Neural progenitor cell (in vitro differentiated cells): ENCODE measurements at regions not wholly inside any gene's neighbourhood (a gene's known extent, or its start where the extent isn't known, plus 50 kb on each side); places are given as distances from the start of the nearest gene placed in this dataset.

ENCODE experiments used
- EZH2 ChIP-seq: fragments of 200-600 bp; sonication (generic); IDR thresholded peaks from 2 replicates; pipeline ENCODE4 v1.6.1; 2017; ENCODE audit warnings: antibody characterized with exemption, mild to moderate bottlenecking, moderate library complexity
- TF ChIP-seq, protein P1 (sequence below): fragments of 200-600 bp; sonication (generic); IDR thresholded peaks from 2 replicates; pipeline ENCODE4 v1.5.1; 2017; ENCODE audit warnings: antibody characterized with exemption, mild to moderate bottlenecking

DNA sequence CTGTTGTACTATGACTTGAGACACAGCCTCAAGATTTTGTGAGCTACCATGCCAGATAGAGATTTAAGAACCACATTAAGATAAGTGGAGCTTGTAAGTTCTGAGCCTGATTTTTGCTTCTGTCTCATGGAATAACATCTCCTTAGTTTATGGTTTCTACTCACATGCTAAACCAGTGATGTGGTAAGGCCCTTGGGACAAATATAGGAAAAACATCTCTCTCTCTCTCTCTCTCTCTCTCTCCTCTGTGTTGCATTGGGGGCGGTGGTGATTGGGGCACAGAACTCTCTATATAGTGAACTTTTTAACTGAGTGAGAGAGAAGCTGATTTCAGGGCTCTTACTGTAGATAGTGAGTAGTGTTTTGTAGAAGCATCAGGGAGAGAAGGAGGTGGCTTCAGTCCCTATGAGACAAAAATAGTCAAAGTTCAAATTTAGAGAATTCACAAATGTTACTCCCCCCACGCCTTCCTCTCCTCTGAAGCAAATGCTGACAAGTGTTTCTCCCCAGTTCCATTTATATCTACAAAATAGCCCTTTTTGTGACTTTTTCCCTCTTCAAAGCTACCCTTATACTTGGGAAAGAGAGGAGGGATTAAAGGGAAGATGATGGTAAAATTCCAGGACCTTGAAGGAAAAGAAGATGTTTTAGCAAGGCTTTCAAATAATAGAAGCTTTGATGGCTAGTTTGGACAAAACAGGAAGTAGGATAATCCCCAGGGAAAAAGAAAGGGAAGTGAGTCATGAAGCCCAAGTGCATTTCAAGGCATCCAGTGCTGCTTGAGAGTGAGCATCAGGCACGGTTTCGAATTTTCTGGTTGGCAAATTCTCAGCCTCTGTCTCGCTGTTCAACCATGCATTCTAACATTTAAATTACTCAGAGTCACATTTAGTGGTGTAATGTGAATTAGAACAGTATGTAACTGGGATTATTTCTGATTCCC lies 134.3 kb upstream of the AP1S2 start:
- TF ChIP-seq, protein P1, sequence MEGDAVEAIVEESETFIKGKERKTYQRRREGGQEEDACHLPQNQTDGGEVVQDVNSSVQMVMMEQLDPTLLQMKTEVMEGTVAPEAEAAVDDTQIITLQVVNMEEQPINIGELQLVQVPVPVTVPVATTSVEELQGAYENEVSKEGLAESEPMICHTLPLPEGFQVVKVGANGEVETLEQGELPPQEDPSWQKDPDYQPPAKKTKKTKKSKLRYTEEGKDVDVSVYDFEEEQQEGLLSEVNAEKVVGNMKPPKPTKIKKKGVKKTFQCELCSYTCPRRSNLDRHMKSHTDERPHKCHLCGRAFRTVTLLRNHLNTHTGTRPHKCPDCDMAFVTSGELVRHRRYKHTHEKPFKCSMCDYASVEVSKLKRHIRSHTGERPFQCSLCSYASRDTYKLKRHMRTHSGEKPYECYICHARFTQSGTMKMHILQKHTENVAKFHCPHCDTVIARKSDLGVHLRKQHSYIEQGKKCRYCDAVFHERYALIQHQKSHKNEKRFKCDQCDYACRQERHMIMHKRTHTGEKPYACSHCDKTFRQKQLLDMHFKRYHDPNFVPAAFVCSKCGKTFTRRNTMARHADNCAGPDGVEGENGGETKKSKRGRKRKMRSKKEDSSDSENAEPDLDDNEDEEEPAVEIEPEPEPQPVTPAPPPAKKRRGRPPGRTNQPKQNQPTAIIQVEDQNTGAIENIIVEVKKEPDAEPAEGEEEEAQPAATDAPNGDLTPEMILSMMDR = no peak
- no peak for TF ChIP-seq EZH2
